Activated CD4-positive, CD25-positive, alpha-beta regulatory T cell (primary cell): ENCODE measurements at regions not wholly inside any gene's neighbourhood (a gene's known extent, or its start where the extent isn't known, plus 50 kb on each side); places are given as distances from the start of the nearest gene placed in this dataset.

Experiments used
- DNase-seq, 4 experiments: peaks; one replicate each; lab custom pipeline; 2025; lab: John Stamatoyannopoulos, UW

DNA sequence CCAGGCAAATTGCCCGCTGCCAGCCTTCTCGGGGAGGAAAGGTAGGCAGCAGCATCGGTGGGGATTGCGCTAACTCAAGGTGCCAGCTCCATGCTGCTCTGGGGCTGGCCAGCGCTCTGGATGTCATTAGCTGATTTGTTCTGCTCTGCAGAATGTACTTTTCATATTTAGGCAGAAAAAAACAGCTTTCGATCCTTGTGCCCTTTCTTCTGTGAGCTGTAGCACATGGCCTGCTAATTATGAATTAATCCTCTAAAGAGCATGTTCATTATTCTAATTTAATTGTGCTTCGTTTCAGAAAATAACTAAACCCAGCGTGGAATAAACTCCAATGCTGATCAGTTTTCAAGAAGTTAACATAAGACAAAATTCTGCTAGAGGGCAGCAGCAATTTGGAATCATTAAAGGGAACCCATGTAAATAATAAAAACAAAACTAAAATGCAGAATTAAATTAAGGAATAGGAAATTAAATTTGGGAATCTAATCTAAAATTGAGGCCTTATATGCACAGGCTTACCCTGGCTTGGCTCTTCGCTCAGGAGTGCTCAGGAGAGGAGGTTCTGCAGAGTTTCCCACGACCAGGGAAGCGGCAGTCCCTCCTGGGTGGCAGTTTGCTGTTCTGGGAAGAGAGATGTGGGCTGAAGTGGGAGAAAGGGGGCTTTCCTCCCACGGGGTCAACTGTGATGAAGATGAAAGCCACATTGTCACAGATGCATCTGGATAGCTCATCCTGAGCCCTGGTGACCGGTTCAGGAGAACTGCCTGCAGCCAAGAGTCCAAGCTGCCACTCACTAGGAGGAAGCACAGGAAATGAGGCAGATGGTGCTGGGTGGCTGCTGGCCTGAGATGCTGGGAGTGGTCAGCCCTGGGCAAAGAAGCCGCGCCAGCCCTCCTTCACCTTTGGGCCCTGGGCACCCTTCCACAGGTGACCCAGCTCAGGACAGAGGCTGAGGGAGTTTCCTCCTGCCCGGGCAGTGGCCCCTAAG lies 93.2 kb upstream of the PKDCC start:
- DNase-seq: no peak

GRCh38 chr2:41955316-41956043 lies 92.3 kb upstream of the PKDCC start:
- DNase-seq: no peak

- DNase-seq: no peak
Observed at GRCh38 chr2:41957431-41957830, 90.4 kb upstream of the PKDCC start.

- DNase-seq: no peak
Observed at GRCh38 chr2:41958251-41958650, 89.6 kb upstream of the PKDCC start.

- DNase-seq: no peak
Observed at GRCh38 chr2:41958775-41959174, 89.0 kb upstream of the PKDCC start.

DNA sequence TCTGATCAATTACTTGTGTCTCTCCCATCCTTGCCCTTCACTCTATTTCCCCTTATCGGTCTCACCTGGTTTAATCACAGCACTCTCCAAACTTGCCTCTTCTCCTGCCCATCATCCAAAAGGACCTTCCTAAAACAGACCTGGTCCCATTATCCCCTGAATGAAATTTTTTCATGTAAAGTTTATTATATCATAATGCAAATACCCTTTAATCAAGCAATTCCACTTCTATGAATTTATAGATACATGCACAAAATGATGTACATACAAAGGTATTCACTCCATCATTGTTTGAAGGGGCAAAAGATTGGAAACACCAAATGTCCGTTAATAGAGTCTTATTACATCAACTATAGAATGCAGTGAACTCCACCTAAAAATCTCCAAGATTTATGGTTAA lies 88.1 kb upstream of the PKDCC start:
- no peak for DNase-seq

- DNase-seq: no peak
Observed at GRCh38 chr2:41962922-41963622, 84.7 kb upstream of the PKDCC start.

DNA sequence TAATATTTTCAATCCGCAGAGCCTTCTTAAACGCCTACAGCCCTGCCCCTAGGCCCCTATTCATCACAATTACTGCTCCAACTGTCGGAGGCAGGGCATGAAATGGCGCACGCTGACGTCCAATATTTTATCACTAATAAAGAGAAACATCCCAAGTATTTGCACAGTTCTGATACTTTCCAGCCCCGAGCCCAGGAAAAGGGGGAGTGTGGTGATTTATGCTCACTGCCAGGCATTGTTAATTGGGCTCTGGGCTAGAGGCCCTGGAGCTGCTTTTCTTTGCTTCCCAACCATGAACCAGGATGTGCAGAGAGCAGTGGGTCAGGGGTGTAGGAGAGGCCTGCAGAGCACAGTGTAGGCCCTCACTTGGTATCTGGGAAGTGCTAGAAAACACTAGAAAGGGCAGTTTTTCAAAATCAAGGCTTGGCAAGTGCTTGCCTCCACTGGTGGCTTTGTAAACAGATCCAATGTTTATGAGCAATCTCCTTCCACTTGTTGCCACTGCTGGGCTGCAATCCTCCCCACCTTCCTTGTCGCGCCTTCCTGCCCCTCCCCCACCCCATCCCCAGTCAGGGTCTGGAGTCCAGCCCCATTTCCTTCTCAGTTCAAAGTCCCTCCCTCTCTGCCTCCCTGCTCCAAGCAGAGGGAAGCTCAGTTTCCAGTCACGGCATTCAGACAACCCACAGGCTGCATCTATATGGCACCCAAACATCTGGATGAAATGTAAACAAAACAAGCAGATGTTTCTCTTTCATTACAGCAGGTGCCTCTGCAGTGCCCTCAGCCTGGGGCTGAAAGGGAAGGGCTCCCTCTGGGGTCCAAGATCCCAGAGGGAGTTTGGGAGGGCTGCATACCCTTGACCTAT lies 83.9 kb upstream of the PKDCC start:
- no peak for DNase-seq

DNA sequence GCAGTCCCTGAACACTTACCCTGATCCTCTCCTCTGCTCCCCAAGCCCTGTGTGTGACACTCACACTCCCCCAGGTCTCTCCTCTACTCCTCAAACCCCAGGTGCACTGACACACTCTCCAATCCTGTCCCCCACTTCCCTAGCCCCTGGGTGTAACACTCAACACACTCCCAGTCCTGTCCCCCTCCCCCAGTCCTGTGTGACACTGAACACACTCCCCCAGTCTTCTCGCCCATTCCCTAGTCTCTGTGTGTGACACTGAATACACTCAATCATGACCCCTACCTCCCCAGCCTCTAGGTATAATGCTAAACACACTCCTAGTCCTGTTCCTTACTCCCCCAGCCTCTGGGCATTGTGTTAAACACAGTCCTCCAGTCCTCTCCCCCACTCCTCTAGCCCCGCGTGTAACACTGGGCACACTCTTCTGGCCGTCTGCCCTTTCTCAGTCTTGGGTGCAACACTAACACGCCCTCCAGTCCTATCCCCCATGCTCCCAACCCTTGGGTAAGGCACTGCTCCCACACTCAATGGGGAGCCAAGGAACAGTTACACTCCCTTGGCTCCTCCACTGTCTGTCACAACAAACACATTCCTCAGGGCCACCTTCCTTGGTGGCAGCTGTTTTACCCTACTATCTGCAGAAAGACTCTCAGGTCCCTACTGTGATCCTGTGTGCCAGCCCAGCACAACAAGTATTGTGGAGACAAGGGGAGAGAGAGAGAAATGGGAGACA lies 82.5 kb upstream of the PKDCC start:
- no peak for DNase-seq

- DNase-seq: no peak
Observed at GRCh38 chr2:41965909-41966295, 81.9 kb upstream of the PKDCC start.

DNA sequence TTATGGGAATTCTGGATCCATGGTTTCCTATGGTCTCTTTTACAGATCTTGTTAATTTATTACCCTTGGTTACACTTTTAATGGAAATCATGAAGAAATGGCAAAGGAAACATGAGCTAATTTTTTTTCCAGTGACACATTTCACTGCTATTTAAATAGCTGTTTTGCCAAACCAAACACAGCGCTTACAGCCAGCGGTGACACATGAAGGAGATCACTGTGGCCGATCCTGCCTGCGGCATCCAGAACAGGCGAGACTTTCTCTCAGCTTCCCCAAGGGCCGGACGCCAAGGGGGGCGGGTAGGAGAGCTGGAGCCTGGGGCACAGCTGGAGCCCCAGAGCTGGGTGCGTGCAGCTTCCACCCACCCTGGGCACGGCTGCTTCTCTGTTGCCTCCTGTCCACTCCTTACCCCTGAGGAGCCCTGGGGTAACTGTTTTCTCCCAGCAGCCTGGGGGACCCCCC lies 81.4 kb upstream of the PKDCC start:
- no peak for DNase-seq

- no peak for DNase-seq
Observed at GRCh38 chr2:41966920-41967319, 80.9 kb upstream of the PKDCC start.

DNA sequence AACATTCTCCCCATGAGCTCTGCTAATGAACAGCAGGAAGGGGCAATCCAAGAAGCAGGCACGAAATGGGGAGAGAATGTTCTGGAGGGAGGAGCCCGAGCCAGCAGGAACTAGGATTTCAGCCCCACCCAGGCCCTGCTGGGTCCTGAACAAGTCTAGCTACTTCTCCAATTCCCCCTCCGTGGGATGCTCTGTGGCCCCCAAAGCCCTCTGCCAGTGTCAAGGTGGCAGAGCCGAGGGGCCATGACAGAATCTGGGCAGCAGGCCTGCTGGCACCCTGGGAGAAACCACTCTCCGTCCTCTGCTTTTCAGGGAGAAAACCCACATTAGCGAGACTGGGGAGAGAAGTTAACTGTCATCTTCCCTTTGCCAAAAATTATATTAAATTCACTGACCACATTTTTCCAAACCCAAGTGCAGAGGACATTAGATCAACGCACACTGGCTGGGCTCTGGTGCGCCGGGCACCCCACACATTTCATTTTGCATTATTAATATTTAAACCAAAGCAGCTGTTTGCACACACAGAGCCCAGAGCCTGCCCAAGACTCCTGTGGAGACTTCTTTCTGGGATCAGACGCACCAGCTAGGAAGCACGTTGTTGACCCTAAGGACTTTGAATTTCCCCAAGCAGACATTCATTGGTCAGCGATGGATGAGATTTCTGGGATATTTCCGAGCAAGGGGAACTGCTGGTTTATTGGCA lies 80.2 kb upstream of the PKDCC start:
- DNase-seq: no peak

GRCh38 chr2:41968182-41968578 lies 79.6 kb upstream of the PKDCC start:
- no peak for DNase-seq

- no peak for DNase-seq
Observed at GRCh38 chr2:41970988-41971660, 76.7 kb upstream of the PKDCC start.

GRCh38 chr2:41972179-41972578 lies 75.6 kb upstream of the PKDCC start:
- DNase-seq: no peak

- DNase-seq: no peak
Observed at GRCh38 chr2:41972819-41973218, 75.0 kb upstream of the PKDCC start.

DNA sequence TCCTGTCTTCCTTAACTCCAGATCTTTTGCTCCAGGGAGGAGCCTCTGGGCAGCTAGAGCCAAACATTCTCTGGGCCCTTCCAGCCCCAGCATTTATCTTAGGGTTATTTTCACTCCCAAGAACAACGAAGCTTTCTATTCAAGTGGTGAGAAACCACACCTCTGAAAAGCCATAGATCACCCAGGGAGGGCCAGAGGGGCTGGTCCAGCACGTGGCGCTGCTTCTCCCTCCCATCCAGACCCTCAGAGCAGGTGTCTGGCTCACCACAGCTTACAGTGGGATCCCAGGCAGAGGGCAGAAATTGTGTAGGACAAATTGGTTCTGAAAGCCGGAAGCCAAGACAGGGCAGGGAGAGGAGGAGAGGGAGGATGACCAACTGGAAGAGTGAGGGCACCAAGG lies 74.0 kb upstream of the PKDCC start:
- DNase-seq: no peak

DNA sequence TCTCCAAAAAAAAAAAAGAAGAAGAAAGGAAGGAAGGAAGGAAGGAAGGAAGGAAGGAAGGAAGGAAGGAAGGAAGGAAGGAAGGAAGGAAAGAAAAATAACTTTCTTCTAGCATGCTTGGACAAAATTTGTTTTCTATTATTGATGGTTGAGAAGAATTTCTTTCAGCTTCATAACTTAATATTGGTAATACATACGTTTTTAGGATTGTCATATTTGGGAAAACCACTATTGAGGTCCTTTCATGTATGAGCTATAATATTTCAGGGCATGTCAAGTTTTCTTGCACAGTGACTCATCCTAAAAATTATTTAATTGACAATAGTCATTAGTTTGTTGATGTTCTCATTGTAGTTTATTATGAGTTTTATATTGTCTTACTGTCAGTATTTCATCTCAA lies 66.4 kb upstream of the PKDCC start:
- DNase-seq: no peak
